ENCODE measurements at regions not wholly inside any gene's neighbourhood (a gene's known extent, or its start where the extent isn't known, plus 50 kb on each side); places are given as distances from the start of the nearest gene placed in this dataset.

- TF ChIP-seq EZH2phosphoT487 (IDR thresholded peaks at IDR 0.05; ENCODE audit: borderline replicate concordance, low read depth, low read length): no peak
- TF ChIP-seq, protein P1, sequence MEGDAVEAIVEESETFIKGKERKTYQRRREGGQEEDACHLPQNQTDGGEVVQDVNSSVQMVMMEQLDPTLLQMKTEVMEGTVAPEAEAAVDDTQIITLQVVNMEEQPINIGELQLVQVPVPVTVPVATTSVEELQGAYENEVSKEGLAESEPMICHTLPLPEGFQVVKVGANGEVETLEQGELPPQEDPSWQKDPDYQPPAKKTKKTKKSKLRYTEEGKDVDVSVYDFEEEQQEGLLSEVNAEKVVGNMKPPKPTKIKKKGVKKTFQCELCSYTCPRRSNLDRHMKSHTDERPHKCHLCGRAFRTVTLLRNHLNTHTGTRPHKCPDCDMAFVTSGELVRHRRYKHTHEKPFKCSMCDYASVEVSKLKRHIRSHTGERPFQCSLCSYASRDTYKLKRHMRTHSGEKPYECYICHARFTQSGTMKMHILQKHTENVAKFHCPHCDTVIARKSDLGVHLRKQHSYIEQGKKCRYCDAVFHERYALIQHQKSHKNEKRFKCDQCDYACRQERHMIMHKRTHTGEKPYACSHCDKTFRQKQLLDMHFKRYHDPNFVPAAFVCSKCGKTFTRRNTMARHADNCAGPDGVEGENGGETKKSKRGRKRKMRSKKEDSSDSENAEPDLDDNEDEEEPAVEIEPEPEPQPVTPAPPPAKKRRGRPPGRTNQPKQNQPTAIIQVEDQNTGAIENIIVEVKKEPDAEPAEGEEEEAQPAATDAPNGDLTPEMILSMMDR (conservative IDR thresholded peaks at IDR 0.05; ENCODE audit: low read length): no peak
Observed at GRCh38 chr22:46075764-46076531, 74.4 kb upstream of the PPARA start.

Data from OCI-LY7 (cell line).